SK-N-SH (cell line): ENCODE measurements at regions not wholly inside any gene's neighbourhood (a gene's known extent, or its start where the extent isn't known, plus 50 kb on each side); places are given as distances from the start of the nearest gene placed in this dataset.

ENCODE experiments used
- CTCF ChIA-PET: fragments of 300-600, 350-600 bp; formaldehyde crosslinking; extraction: SDS; loops from one replicate; lab custom pipeline; 2021; lab: Yijun Ruan, JAX
- POLR2A ChIA-PET: fragments of 350-600 bp; sonication (Branson Sonifier 250); formaldehyde crosslinking; extraction: SDS; loops from one replicate; lab custom pipeline; 2020; ENCODE audit warnings: antibody characterized with exemption, inconsistent platforms; lab: Yijun Ruan, JAX
- DNase-seq: peaks from one replicate; pipeline ENCODE4 v3.0.0; 2012
- H2AFZ ChIP-seq: fragments of 200-600 bp; sonication (generic); 2 replicates; pipeline ENCODE4 v1.8.1; 2016; ENCODE audit warnings: antibody characterized with exemption, mild to moderate bottlenecking, low read depth
- H3F3A ChIP-seq: fragments of 200-600 bp; sonication (generic); replicated peaks from 2 replicates; pipeline ENCODE3; 2016; ENCODE audit warnings: antibody characterized with exemption, mild to moderate bottlenecking; ENCODE audit not compliant: insufficient read depth
- H3K27ac ChIP-seq, 2 experiments: fragments of 200-500 bp in 1 of 2; fragments of 200-600 bp in 1 of 2; sonication (Bioruptor generic) in 1 of 2; sonication (generic), shearing (Covaris generic) in 1 of 2; 2 replicates each; pipeline versions ENCODE4 v1.5.1 to v1.6.1; 2014 to 2016; ENCODE audit warnings: low read depth in 2 of 2, inconsistent platforms in 1 of 2, low read length in 1 of 2, mild to moderate bottlenecking in 1 of 2, mixed read lengths in 1 of 2
- H3K27me3 ChIP-seq: fragments of 200-600 bp; sonication (generic), shearing (Covaris generic); 2 replicates; pipeline ENCODE4 v1.6.1; 2016; ENCODE audit warnings: mixed run types; ENCODE audit not compliant: insufficient read depth
- H3K36me3 ChIP-seq, 2 experiments: fragments of 200-500 bp in 1 of 2; fragments of 200-600 bp in 1 of 2; sonication (Bioruptor generic) in 1 of 2; sonication (generic) in 1 of 2; replicated peaks in 1 of 2; 2 replicates each; pipeline versions ENCODE3 to v1.5.1; 2014 to 2016; ENCODE audit warnings: low read length in 1 of 2, mild to moderate bottlenecking in 1 of 2; ENCODE audit not compliant: insufficient read depth in 2 of 2, control insufficient read depth in 1 of 2
- H3K4me1 ChIP-seq, 2 experiments: fragments of 200-500 bp in 1 of 2; fragments of 200-600 bp in 1 of 2; sonication (Bioruptor generic) in 1 of 2; sonication (generic), shearing (Covaris generic) in 1 of 2; 2 replicates each; pipeline versions ENCODE4 v1.5.1 to v1.6.1; 2014 to 2016; ENCODE audit warnings: low read depth in 1 of 2, low read length in 1 of 2, mixed run types in 1 of 2; ENCODE audit not compliant: insufficient read depth in 2 of 2, control insufficient read depth in 1 of 2
- H3K4me2 ChIP-seq: fragments of 200-600 bp; sonication (generic), shearing (Covaris generic); 2 replicates; pipeline ENCODE4 v1.6.1; 2017; ENCODE audit warnings: mixed run types
- H3K4me3 ChIP-seq, 2 experiments: fragments of 200-500 bp in 1 of 2; fragments of 200-600 bp in 1 of 2; sonication (Bioruptor generic) in 1 of 2; sonication (generic), shearing (Covaris generic) in 1 of 2; 2 replicates each; pipeline versions ENCODE4 v1.5.1 to v1.8.1; 2014 to 2016; ENCODE audit warnings: low read depth in 2 of 2, inconsistent platforms in 1 of 2, low read length in 1 of 2, mild to moderate bottlenecking in 1 of 2, mixed read lengths in 1 of 2, moderate library complexity in 1 of 2
- H3K79me2 ChIP-seq: fragments of 200-600 bp; sonication (generic); 2 replicates; pipeline ENCODE4 v1.8.1; 2017; ENCODE audit warnings: mild to moderate bottlenecking; ENCODE audit not compliant: insufficient read depth
- H3K9ac ChIP-seq: fragments of 200-600 bp; sonication (generic); 2 replicates; pipeline ENCODE4 v1.6.1; 2017; ENCODE audit warnings: mixed run types
- H3K9me2 ChIP-seq: fragments of 200-600 bp; sonication (generic); 2 replicates; pipeline ENCODE4 v1.6.1; 2017; ENCODE audit warnings: mixed run types
- H3K9me3 ChIP-seq: fragments of 200-600 bp; sonication (generic); 2 replicates; pipeline ENCODE4 v1.6.1; 2017; ENCODE audit warnings: mixed run types, mild to moderate bottlenecking, moderate library complexity
- H4K20me1 ChIP-seq: fragments of 200-600 bp; sonication (generic); 2 replicates; pipeline ENCODE4 v1.6.1; 2017; ENCODE audit warnings: mild to moderate bottlenecking, mixed run types; ENCODE audit not compliant: insufficient read depth
- CTCF ChIP-seq: fragments of 200-600 bp; sonication (generic); IDR thresholded peaks from 2 replicates; pipeline ENCODE4 v1.6.1; 2017; ENCODE audit warnings: antibody characterized with exemption, mild to moderate bottlenecking, moderate library complexity
- FOXJ3 ChIP-seq: sonication (generic); formaldehyde crosslinking; IDR thresholded peaks from 2 replicates; pipeline ENCODE4 v1.5.1; 2020; ENCODE audit warnings: mild to moderate bottlenecking, missing genetic modification reagents
- MEF2A ChIP-seq: IDR thresholded peaks from 2 replicates; pipeline ENCODE4 v1.4.0; 2012; ENCODE audit warnings: low read depth, borderline replicate concordance
- MXI1 ChIP-seq: IDR thresholded peaks from 2 replicates; pipeline ENCODE4 v1.6.1; 2012; ENCODE audit warnings: mild to moderate bottlenecking, low read depth, low read length, improper control_type of control experiment
- NRF1 ChIP-seq: IDR thresholded peaks from 2 replicates; pipeline ENCODE4 v1.6.1; 2012; ENCODE audit warnings: low read depth, mild to moderate bottlenecking, low read length
- REST ChIP-seq: IDR thresholded peaks from 2 replicates; pipeline ENCODE4 v1.6.1; 2012; ENCODE audit warnings: mild to moderate bottlenecking, low read depth, low read length, moderate library complexity
- SMC3 ChIP-seq: IDR thresholded peaks from 2 replicates; pipeline ENCODE4 v1.6.1; 2012; ENCODE audit warnings: low read depth, low read length, improper control_type of control experiment
- WGBS: methylation state at CpG from one replicate; pipeline ENCODE4 v1.1.6; 2017; ENCODE audit warnings: low lambda C conversion rate; 5-methylcytosine and 5-hydroxymethylcytosine counted together
- TF ChIP-seq, protein P1 (sequence below): IDR thresholded peaks from 2 replicates; pipeline ENCODE4 v1.4.0; 2012; ENCODE audit warnings: low read depth, borderline replicate concordance

GRCh38 chr4:181950372-181951127 is 292.7 kb upstream of the TENM3 start:
- POLR2A ChIA-PET: no interaction called here
- Histone ChIP-seq H2AFZ (no peak overlapping the region), H4K20me1 (no peaks in the 10 kb centered on the region), H3K9me2 (no peaks in the 10 kb centered on the region)
- TF ChIP-seq MXI1 (no peak), FOXJ3 (CRISPR knock-in tag) (no peak), CTCF (no peak), MEF2A (no peak), NRF1 (no peak), REST (peak; percentile 92), SMC3 (no peak)
- TF ChIP-seq, protein P1, sequence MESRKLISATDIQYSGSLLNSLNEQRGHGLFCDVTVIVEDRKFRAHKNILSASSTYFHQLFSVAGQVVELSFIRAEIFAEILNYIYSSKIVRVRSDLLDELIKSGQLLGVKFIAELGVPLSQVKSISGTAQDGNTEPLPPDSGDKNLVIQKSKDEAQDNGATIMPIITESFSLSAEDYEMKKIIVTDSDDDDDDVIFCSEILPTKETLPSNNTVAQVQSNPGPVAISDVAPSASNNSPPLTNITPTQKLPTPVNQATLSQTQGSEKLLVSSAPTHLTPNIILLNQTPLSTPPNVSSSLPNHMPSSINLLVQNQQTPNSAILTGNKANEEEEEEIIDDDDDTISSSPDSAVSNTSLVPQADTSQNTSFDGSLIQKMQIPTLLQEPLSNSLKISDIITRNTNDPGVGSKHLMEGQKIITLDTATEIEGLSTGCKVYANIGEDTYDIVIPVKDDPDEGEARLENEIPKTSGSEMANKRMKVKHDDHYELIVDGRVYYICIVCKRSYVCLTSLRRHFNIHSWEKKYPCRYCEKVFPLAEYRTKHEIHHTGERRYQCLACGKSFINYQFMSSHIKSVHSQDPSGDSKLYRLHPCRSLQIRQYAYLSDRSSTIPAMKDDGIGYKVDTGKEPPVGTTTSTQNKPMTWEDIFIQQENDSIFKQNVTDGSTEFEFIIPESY: no peak
- TF ChIP-seq, all 33 proteins: peak for 1
- Histone ChIP-seq H3F3A (peaks cover 18% of the 10 kb centered on the region), H3K4me3 (no peak overlapping the region), H3K27me3 (no peaks in the 10 kb centered on the region), H3K9me3 (no peaks in the 10 kb centered on the region), H3K9ac (no peak overlapping the region), H3K79me2 (no peaks in the 10 kb centered on the region), H3K36me3 (no peaks in the 10 kb centered on the region), H3K4me2 (no peak overlapping the region), H3K27ac (no peak overlapping the region), H3K4me1 (peaks cover 5% of the 10 kb centered on the region in 2 experiments; a peak in 2 of 4 replicates)
- CTCF ChIA-PET: interaction anchor here (1.4 kb wide), 1 partner anchor 74 kb away, joined by 3 read pairs; no protein-coding TSS in a partner anchor
- WGBS: 84% methylated on average over 6 of the region's 6 CpGs
- no peak for DNase-seq
